IPS-15b (cell line): ENCODE measurements at regions not wholly inside any gene's neighbourhood (a gene's known extent, or its start where the extent isn't known, plus 50 kb on each side); places are given as distances from the start of the nearest gene placed in this dataset.

Source experiments
- H3K27me3 ChIP-seq: one replicate; pipeline ENCODE4 v1.6.1; 2013; ENCODE audit warnings: low read length; ENCODE audit not compliant: control insufficient read depth, insufficient read depth
- H3K36me3 ChIP-seq: one replicate; pipeline ENCODE4 v1.6.1; 2013; ENCODE audit warnings: low read length; ENCODE audit not compliant: control insufficient read depth, insufficient read depth
- H3K4me1 ChIP-seq: one replicate; pipeline ENCODE4 v1.6.1; 2013; ENCODE audit warnings: mild to moderate bottlenecking, low read length; ENCODE audit not compliant: control insufficient read depth, insufficient read depth
- H3K4me3 ChIP-seq: one replicate; pipeline ENCODE4 v1.5.1; 2013; ENCODE audit warnings: low read depth, low read length
- H3K9ac ChIP-seq: one replicate; pipeline ENCODE4 v1.6.1; 2013; ENCODE audit warnings: low read depth, mild to moderate bottlenecking, low read length
- H3K9me3 ChIP-seq: one replicate; pipeline ENCODE4 v1.6.1; 2013; ENCODE audit warnings: mild to moderate bottlenecking, low read length; ENCODE audit not compliant: control insufficient read depth, insufficient read depth

DNA sequence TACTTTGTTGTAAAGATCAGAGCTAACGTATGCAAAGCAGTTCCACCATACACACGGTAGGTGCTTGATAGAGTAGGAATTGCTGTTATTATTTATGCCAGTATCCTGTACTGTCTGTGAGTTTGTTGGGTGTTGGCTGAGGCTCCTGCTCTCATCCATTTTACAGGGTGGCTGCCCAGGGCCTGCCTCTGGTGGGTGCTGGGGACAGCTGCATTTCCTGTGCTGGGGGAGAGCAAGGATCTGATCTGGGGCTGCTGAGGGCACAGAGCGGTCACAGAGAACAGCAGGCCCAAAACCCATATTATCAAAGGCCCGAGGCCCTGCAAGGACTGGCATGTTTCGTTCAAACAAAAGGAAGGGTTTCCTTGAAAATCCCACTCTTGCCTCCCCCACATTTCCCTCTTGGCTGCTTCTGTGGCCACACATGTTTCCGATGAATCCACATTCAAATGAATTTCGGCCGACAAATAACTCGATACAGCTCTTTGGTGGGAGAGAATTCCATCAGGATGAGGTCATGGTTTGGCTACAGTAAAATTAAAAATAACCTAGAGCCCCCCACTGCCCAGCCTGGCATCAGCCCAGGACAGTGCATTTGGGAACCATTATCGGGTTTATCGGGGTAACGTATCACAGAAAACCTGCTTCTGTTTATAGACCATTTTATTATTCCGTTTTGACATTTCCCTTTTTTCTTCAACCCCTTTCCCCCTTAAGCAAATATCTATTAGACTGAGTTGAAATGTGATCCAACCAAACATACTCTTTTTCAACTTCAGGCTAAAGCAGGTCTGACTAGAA, 143.4 kb downstream of the CYRIA start:
- no peaks in the 10 kb centered on the region for H3K9me3 ChIP-seq
- no peak overlapping the region for H3K4me3 ChIP-seq
- no peak overlapping the region for H3K9ac ChIP-seq
- H3K36me3 ChIP-seq, result no peaks in the 10 kb centered on the region
- H3K4me1 ChIP-seq, result no peaks in the 10 kb centered on the region
- H3K27me3 ChIP-seq, result no peaks in the 10 kb centered on the region

DNA sequence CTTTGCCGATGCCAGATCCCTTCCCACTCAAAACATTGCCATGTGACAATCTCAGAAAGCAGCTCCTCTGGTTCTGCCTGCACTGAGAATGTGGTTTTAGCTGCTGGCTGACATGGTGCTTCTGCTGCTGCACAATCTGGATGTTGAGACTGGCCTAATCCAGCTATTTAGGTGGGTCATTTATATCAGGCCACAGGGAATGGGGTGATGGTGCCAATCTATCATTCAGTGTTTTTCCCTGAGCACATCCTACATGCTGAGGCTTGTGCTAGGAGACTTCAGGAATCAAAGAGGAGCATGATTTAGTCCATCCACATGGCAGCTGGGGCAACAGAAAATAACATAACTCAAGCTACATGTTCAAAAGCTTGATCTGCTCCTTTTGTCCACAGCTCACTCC, 144.7 kb downstream of the CYRIA start:
- H3K36me3 ChIP-seq, result no peaks in the 10 kb centered on the region
- H3K27me3 ChIP-seq, result no peaks in the 10 kb centered on the region

DNA sequence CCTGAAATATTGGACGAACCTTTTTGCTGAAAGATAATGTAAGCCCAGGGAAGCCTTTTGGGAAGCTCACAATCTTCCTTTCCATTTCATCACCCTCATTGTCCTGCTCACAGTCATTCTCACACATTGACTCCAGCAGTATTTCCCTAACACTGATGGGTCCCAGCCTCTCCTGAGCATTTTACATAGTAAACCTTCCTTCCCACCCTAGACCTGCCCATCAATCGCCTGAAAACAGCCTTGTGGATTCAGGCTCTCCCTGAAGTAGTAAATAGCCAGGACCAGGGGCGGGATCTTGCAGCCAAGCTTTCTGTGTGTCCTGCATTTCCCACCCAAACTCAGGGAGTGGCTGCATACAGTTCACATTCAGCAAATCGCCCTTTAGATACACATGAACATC, 149.9 kb downstream of the CYRIA start:
- H3K4me3 ChIP-seq, result no peak overlapping the region
- no peaks in the 10 kb centered on the region for H3K9me3 ChIP-seq
- no peaks in the 10 kb centered on the region for H3K36me3 ChIP-seq
- H3K9ac ChIP-seq, result no peak overlapping the region
- no peaks in the 10 kb centered on the region for H3K27me3 ChIP-seq
- H3K4me1 ChIP-seq, result no peaks in the 10 kb centered on the region

More for the DNA sequence above, 144.7 kb downstream of the CYRIA start:
- Histone ChIP-seq H3K9me3 (no peaks in the 10 kb centered on the region), H3K4me1 (no peaks in the 10 kb centered on the region), H3K9ac (no peak overlapping the region), H3K4me3 (no peak overlapping the region)

DNA sequence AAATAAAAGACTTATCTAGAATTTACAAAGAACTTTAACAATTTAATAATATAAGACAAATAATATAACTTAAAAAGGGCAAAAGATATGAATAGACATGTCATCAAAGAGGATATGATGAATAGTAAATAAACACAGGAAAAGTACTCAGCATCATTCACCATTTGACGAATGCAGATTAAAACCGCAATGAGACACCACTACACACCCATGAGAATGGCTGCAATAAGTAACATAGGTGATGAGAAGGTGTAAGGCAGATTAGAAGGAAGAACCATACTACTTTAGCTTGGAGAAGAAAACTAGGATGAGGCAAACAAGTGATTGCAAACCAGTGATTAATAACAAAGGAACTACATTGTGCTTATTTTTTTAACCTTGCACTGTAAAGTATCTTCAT, 152.0 kb downstream of the CYRIA start:
- peaks cover 11% of the 10 kb centered on the region for H3K27me3 ChIP-seq
- no peaks in the 10 kb centered on the region for H3K36me3 ChIP-seq
- no peak overlapping the region for H3K4me3 ChIP-seq

DNA sequence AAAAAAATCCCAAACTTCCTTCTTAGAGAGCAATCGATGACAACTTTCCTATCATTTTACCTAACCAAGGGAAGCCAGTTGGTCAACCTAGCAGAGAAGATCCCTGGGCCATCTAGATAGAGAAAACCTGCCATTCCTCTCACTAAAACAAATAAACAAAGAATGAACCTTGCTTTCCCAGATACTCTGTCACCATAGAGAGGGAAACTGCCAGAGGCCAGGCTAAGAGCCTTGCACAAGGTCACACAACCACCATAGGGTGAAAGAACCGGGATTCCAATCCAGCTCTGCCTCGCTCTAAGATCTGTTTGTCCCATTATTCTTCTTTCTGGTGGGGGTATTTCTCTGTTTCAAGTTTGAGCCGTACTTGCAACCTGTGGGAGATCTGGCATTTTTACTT, 154.6 kb downstream of the CYRIA start:
- Histone ChIP-seq H3K4me1 (no peaks in the 10 kb centered on the region), H3K4me3 (no peak overlapping the region), H3K27me3 (peaks cover 27% of the 10 kb centered on the region), H3K9ac (no peak overlapping the region), H3K36me3 (no peaks in the 10 kb centered on the region), H3K9me3 (no peaks in the 10 kb centered on the region)

More for the DNA sequence above, 152.0 kb downstream of the CYRIA start:
- no peak overlapping the region for H3K9ac ChIP-seq
- H3K4me1 ChIP-seq, result no peaks in the 10 kb centered on the region
- H3K9me3 ChIP-seq, result no peaks in the 10 kb centered on the region

DNA sequence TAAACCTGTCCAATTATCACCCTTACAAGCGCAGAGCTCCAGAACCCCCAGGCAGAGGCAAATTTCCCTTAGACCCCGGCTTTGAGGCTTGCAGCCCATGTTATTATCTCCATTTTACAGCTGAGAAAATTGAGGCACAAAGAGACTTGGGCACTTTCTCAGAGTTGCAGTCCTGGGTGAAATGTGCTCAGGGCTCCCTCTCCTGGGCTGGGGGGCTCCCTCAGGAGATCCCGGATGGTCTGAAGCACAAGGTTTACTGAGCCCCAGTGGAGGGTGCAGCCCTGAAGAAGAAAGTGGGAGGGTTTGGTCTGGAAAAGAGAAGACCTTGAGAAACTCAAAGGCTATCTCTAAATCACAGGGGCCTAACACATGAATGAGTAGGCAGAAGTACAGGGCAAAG, 156.6 kb downstream of the CYRIA start:
- Histone ChIP-seq H3K4me1 (no peaks in the 10 kb centered on the region), H3K4me3 (no peak overlapping the region), H3K27me3 (peaks cover 27% of the 10 kb centered on the region), H3K9me3 (no peaks in the 10 kb centered on the region), H3K36me3 (no peaks in the 10 kb centered on the region), H3K9ac (no peak overlapping the region)

DNA sequence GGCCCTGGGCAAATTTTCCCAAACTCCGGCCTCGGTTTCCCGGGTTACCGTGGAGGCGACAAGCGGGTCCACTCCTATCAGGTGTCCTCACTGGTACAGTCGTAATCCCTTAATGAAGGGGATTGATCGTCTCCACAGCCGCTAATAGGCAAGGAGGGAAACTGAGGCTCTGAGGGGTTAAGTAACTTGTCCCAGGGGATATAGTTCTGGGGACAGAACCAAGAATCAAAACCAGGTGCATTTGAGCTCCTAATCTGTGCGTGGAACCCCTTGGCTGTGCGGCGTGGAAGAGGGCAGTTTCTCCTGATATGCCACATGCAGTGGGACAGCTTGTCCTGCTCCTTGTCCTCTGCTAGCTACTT, 157.2 kb downstream of the CYRIA start:
- peak overlapping the region; percentile 68 for H3K4me3 ChIP-seq
- H3K9ac ChIP-seq, result no peak overlapping the region
- peaks cover 27% of the 10 kb centered on the region for H3K27me3 ChIP-seq
- H3K4me1 ChIP-seq, result no peaks in the 10 kb centered on the region
- no peaks in the 10 kb centered on the region for H3K36me3 ChIP-seq
- no peaks in the 10 kb centered on the region for H3K9me3 ChIP-seq

DNA sequence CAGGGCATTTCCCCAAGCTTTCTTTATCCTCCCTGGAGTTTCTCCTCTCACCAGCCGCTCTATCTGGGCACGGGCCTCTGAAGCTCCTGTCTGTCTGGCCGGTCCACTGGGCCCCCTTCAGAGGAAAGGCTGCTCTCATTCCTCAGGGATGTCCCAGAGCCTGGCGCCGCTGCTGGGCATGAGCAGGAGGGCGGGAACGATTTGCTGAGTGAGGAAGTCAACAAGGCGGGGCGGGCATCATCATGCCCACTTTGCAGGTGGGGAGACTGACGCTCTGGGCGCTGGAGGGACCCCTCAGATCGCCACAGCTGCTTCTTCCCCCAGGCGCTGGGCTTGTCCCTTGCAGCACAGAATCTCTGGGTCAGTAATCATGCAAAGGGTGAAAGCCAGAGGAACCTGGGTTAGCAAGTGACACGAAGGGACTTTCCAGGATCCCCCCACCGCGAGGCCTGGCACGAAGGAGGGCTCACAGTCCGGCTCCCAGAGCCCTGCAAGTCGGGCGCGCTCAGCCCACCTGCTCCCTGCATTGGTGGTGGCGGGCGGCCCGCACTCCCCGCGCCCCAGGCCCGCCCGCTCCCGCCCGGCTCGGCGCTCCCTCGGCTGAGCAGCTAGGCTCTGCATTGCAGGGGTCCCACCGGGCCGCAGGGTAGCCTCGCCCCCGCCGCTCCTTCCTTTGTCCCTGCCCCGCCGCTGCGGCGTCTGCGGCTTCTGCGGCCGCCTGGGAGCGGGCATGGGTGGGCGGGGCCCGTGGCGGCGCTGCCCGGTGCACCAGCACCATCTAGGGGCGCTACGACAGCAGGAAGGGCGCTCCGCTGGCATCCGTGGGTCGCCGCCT, 157.8 kb downstream of the CYRIA start:
- H3K4me1 ChIP-seq, result no peaks in the 10 kb centered on the region
- no peaks in the 10 kb centered on the region for H3K9me3 ChIP-seq
- peak overlapping the region; percentile 68 for H3K4me3 ChIP-seq
- peaks cover 27% of the 10 kb centered on the region for H3K27me3 ChIP-seq
- no peaks in the 10 kb centered on the region for H3K36me3 ChIP-seq
- H3K9ac ChIP-seq, result no peak overlapping the region

DNA sequence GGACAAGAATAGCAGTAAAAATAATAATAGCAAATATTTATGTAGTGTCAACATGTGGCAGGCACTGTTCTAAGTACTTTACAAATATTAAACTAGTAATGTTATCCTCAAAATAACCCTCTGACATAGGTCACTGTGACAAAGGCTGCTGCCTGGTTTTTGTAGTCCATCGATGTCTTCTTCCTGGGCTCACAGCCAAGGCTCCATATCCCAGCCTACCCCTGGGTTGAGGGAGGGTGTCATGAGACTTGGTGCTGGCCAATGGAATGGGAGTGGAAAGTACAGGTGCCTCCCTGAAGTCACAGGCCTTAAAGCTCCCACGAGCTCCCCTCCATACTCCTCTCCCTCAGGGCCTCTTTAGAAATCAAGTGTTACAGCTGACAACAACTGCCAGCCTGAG, 159.3 kb downstream of the CYRIA start:
- H3K4me1 ChIP-seq, result no peaks in the 10 kb centered on the region
- no peaks in the 10 kb centered on the region for H3K36me3 ChIP-seq
- no peak overlapping the region for H3K9ac ChIP-seq
- no peaks in the 10 kb centered on the region for H3K9me3 ChIP-seq
- H3K27me3 ChIP-seq, result peaks cover 27% of the 10 kb centered on the region
- no peak overlapping the region for H3K4me3 ChIP-seq

DNA sequence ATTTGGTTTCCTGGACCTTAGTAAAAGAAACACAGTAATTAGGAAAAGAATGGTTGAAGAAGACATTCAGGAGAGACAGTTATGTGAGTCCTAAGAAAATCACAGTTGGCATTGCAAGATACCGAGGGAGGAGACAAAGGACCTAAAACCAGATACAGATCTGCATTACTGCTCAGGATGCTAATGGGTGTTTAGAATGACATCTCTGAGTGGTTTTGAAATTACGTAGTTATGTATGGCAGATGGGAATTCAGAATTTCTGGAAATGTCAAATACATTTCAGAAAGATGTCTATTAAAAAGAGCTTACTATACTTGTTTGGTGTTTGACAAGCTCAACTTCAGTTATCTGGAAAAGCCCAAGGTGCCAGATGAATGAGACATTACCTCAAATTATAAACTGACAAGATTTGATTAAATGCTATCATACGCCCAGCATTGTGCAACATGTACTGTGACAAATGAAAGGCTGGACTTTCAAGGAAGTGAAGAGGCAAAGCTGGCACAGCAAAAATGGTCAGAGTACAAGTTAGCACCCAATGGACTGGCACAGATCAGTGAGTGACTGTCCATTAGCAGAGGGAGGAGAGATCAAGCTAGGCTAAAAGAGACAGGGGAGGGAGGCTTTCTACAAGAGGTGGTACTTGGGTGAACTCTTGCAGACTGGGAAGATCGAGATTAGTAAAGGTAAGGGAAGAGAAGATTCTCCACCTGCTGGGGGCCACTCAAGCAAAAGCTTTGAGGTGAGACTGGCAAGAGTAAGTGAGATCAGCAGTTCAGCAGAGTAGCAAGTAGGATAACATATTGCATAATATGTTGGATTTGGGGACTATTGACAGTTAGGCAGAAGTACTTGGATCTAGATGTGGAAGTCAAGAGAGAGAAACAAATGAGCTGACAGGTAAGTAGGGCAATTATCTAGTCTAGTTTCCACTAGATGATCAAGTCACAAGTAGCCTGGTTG, 168.9 kb downstream of the CYRIA start:
- no peaks in the 10 kb centered on the region for H3K9me3 ChIP-seq
- no peaks in the 10 kb centered on the region for H3K36me3 ChIP-seq
- H3K9ac ChIP-seq, result no peak overlapping the region
- H3K4me3 ChIP-seq, result no peak overlapping the region
- no peaks in the 10 kb centered on the region for H3K27me3 ChIP-seq
- no peaks in the 10 kb centered on the region for H3K4me1 ChIP-seq

DNA sequence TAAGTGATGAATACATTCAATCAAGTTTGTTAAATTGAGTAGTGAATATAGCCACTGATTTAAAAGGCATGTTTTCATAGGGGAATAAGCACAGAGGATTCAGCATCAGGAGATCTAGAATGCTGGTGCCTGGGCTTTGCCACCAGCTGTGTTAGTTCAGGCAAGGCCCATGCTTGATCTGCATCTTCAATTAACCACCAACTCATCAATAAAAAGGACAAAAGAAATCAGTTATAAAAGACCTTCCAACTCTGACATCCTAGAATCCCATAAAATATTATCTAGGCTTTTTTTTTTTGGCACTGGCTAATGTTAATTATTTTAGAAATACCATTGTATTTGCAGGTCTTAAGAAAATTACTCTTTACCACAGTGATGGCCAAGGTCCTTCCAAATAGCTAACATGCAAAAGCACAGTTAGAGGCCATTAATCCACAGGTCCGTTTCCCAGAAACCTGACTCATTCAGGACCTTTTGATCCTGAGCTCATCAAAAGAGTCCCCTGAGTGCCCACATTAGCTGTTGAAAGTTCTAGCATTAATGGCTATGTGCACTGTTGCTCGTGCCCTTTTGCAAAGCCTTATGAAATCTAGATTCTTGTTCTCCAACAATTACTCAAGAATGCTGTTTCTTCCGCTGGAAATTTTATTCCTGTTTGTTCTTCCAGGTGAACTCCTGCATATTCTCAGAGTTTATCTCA, 170.0 kb downstream of the CYRIA start:
- no peaks in the 10 kb centered on the region for H3K9me3 ChIP-seq

More for the DNA sequence above, 170.0 kb downstream of the CYRIA start:
- Histone ChIP-seq H3K9ac (no peak overlapping the region), H3K4me1 (no peaks in the 10 kb centered on the region), H3K4me3 (no peak overlapping the region), H3K36me3 (no peaks in the 10 kb centered on the region), H3K27me3 (no peaks in the 10 kb centered on the region)
